ENCODE measurements at regions not wholly inside any gene's neighbourhood (a gene's known extent, or its start where the extent isn't known, plus 50 kb on each side); places are given as distances from the start of the nearest gene placed in this dataset.

GRCh38 chr6:14270142-14270893 is 152.7 kb downstream of the CD83 start:
- H3K9me3 Mint-ChIP-seq: peaks cover 7% of the 10 kb centered on the region
- H3K4me3 Mint-ChIP-seq: no peak overlapping the region
- no peak overlapping the region for H3K27ac Mint-ChIP-seq (ENCODE audit: unreplicated experiment)
- TF ChIP-seq CTCF (conservative IDR thresholded peaks at IDR 0.05): no peak
- peaks cover 7% of the 10 kb centered on the region for H3K4me1 Mint-ChIP-seq
- no peaks in the 10 kb centered on the region for H3K27me3 Mint-ChIP-seq (ENCODE audit: low read depth)
- no peak for DNase-seq (ENCODE audit: low read depth, low spot score)
- H3K36me3 Mint-ChIP-seq (ENCODE audit: low read depth): peaks cover 6% of the 10 kb centered on the region

- no peak for DNase-seq (ENCODE audit: low read depth, low spot score)
Measured at GRCh38 chr6:14270925-14271788, 153.6 kb downstream of the CD83 start.

GRCh38 chr6:14271789-14272736 is 154.5 kb downstream of the CD83 start:
- Mint-ChIP-seq H3K4me3 (no peak overlapping the region), H3K36me3 (ENCODE audit: low read depth) (peaks cover 6% of the 10 kb centered on the region), H3K9me3 (peaks cover 7% of the 10 kb centered on the region), H3K27ac (ENCODE audit: unreplicated experiment) (no peak overlapping the region), H3K27me3 (ENCODE audit: low read depth) (no peaks in the 10 kb centered on the region), H3K4me1 (peaks cover 7% of the 10 kb centered on the region)
- no peak for DNase-seq (ENCODE audit: low read depth, low spot score)
- no peak for TF ChIP-seq CTCF (conservative IDR thresholded peaks at IDR 0.05)

More at GRCh38 chr6:14270925-14271788, 153.6 kb downstream of the CD83 start:
- Mint-ChIP-seq H3K4me3 (no peak overlapping the region), H3K9me3 (peaks cover 7% of the 10 kb centered on the region), H3K27me3 (ENCODE audit: low read depth) (no peaks in the 10 kb centered on the region), H3K27ac (ENCODE audit: unreplicated experiment) (no peak overlapping the region), H3K4me1 (peaks cover 7% of the 10 kb centered on the region), H3K36me3 (ENCODE audit: low read depth) (peaks cover 6% of the 10 kb centered on the region)
- no peak for TF ChIP-seq CTCF (conservative IDR thresholded peaks at IDR 0.05)

- TF ChIP-seq CTCF (conservative IDR thresholded peaks at IDR 0.05): no peak
- H3K9me3 Mint-ChIP-seq: peaks cover 7% of the 10 kb centered on the region
- no peak for DNase-seq (ENCODE audit: low read depth, low spot score)
- H3K27ac Mint-ChIP-seq (ENCODE audit: unreplicated experiment): no peak overlapping the region
- peaks cover 7% of the 10 kb centered on the region for H3K4me1 Mint-ChIP-seq
- peaks cover 6% of the 10 kb centered on the region for H3K36me3 Mint-ChIP-seq (ENCODE audit: low read depth)
- no peaks in the 10 kb centered on the region for H3K27me3 Mint-ChIP-seq (ENCODE audit: low read depth)
- no peak overlapping the region for H3K4me3 Mint-ChIP-seq
Measured at GRCh38 chr6:14272737-14273085, 155.1 kb downstream of the CD83 start.

GRCh38 chr6:14273191-14273590 is 155.6 kb downstream of the CD83 start:
- no peaks in the 10 kb centered on the region for H3K27me3 Mint-ChIP-seq (ENCODE audit: low read depth)
- no peak for DNase-seq (ENCODE audit: low read depth, low spot score)
- H3K4me1 Mint-ChIP-seq: peaks cover 10% of the 10 kb centered on the region

More at GRCh38 chr6:14273191-14273590, 155.6 kb downstream of the CD83 start:
- Mint-ChIP-seq H3K9me3 (peaks cover 7% of the 10 kb centered on the region), H3K4me3 (no peak overlapping the region), H3K27ac (ENCODE audit: unreplicated experiment) (no peak overlapping the region), H3K36me3 (ENCODE audit: low read depth) (peaks cover 6% of the 10 kb centered on the region)
- TF ChIP-seq CTCF (conservative IDR thresholded peaks at IDR 0.05): no peak
